Fibroblast of mammary gland (primary cell): ENCODE measurements at regions not wholly inside any gene's neighbourhood (a gene's known extent, or its start where the extent isn't known, plus 50 kb on each side); places are given as distances from the start of the nearest gene placed in this dataset.

Source experiments
- DNase-seq: peaks from one replicate; pipeline ENCODE4 v3.0.0-alpha.2; 2010; ENCODE audit warnings: low read depth
- H3K4me3 ChIP-seq: 2 replicates; pipeline ENCODE4 v1.5.1; 2011; ENCODE audit warnings: low read depth, mild to moderate bottlenecking, low read length, moderate library complexity; ENCODE audit not compliant: control insufficient read depth
- TF ChIP-seq, protein P1 (sequence below): conservative IDR thresholded peaks from 2 replicates; pipeline ENCODE4 v1.5.1; 2011; ENCODE audit warnings: low read depth, low read length, inconsistent platforms; ENCODE audit not compliant: control insufficient read depth, insufficient read depth

DNA sequence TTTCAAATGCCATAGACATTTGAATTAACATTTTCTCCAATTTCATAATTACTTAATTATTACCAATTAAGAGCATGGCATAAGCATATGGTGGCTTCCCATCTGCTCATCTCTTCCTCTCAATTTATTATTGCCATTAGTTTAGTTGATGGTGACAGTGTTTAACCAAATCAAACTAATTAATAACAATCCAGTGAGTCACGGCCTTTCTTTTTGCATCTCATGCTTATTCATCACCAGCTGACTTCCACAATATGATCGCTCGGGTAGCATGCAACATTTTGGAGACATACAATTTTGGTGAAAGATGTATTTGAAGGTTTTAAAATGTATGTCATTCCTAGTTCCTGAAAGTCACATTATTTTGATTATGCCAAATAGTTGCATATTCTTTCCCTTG is 172.8 kb upstream of the TACR3 start:
- TF ChIP-seq, protein P1, sequence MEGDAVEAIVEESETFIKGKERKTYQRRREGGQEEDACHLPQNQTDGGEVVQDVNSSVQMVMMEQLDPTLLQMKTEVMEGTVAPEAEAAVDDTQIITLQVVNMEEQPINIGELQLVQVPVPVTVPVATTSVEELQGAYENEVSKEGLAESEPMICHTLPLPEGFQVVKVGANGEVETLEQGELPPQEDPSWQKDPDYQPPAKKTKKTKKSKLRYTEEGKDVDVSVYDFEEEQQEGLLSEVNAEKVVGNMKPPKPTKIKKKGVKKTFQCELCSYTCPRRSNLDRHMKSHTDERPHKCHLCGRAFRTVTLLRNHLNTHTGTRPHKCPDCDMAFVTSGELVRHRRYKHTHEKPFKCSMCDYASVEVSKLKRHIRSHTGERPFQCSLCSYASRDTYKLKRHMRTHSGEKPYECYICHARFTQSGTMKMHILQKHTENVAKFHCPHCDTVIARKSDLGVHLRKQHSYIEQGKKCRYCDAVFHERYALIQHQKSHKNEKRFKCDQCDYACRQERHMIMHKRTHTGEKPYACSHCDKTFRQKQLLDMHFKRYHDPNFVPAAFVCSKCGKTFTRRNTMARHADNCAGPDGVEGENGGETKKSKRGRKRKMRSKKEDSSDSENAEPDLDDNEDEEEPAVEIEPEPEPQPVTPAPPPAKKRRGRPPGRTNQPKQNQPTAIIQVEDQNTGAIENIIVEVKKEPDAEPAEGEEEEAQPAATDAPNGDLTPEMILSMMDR: no peak
- no peak overlapping the region for H3K4me3 ChIP-seq
- peak; percentile 72 for DNase-seq

DNA sequence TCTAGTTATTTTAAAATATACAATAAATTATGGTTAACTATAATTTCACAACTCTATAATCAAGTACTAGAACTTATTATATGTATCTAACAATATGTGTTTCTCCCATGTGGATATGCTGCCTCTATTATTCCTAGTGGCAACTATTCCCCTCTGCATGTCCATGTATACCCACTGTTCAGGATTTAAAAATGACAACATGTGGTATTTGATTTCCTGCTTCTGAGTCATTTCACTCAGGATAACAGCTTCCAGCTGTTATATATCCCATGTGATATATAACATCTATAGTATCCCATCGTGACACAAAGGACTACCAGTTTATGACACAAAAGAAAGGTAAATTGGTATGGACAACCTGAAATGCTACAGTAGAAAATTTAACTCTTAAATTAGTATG is 167.4 kb upstream of the TACR3 start:
- no peak overlapping the region for H3K4me3 ChIP-seq
- DNase-seq: peak; percentile 75
- TF ChIP-seq, protein P1: peak; percentile 31

DNA sequence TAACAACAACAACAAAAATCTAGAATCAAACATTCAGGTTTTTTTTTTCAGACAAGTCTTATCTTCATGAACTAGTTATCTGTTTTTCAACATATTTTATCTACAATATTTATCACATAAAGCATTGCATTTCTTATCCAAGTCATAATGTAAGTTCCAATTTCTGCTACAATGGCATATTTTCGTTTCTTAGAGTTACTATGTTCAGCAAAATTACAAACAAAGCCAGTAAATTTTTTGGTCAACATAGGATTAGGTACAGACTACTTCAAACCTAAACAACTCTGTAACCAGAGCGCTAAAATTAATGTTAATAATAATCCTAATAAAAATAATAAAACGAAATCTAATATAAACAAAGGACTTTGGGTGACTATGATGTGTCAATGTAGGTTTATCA is 165.4 kb upstream of the TACR3 start:
- no peak overlapping the region for H3K4me3 ChIP-seq
- DNase-seq: no peak
- TF ChIP-seq, protein P1: no peak

DNA sequence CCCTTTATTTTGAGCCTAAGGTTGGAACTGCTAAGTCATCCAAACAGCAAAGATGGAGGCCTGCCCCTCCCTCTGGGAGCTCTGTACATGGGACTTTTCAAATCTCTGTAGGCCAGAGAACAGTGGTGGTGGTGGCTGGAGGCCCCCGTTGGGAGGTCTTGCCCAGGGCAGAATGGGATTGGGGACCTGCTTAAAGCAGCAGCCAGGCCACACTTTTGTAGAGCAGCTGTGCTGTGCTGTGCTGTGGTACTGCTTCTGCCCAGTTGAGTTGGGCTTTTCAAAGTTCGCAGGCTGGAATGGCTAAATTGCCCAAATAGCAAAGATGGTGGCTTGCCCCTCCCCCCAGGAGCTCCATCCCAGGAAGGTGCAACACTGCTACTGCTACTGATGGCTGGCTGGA is 147.5 kb upstream of the TACR3 start:
- TF ChIP-seq, protein P1: no peak
- H3K4me3 ChIP-seq: no peak overlapping the region
- no peak for DNase-seq

DNA sequence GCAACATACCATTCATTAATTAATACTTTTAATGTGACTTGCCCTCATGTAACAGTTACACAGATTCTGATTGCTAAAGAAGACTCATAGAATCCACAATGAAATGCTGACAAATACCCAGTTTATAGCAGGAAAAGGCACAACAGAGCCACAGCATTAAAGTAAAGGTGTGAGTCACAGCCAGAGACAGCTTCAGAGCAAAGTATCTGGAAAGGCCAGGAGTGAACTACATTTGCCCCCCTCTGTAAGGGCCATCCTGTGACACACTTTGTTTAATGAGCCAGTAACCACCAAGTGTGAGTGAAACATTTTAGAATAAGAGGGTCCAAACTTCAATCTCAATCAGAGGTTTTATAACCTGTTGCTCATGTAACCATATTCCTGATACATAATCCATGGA is 133.8 kb upstream of the TACR3 start:
- TF ChIP-seq, protein P1: no peak
- H3K4me3 ChIP-seq: no peak overlapping the region
- DNase-seq: no peak

DNA sequence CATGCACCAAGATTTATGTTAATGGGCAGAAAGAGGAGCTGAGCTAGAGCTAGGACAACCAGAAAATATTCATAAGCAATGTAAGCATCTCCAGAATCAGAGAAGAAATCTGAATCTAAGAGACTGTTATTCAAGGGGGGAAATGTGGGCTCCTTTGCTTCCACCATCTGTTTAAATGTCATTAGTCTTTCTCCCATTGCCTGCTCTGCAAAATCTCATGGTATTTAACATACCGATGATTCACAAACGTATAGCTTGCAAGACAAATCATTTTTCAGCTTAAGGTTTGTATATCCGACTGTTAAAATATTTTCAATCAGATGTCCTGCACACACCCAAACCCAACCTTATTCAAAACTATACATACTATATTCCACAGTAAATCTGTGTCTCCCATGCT is 133.4 kb upstream of the TACR3 start:
- no peak for DNase-seq
- TF ChIP-seq, protein P1: no peak
- no peak overlapping the region for H3K4me3 ChIP-seq

DNA sequence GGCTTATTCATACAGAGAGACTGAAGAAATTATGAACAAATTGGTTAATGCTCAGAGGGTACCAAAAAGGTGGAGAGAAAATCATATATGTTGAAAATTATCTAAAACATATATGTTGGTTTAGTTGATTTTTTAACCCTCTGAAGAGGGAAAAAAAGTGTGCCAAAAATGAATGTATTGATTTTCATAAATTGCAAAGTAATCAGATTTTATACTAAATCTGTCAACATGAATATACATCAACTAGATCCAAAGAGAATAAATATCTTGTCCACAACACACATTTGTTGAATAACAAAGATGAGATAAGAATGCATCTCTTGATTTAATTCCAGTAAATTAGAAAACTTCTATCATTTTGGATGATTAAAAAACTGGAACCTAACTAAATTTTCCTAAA is 125.3 kb upstream of the TACR3 start:
- TF ChIP-seq, protein P1: no peak
- no peak for DNase-seq
- no peak overlapping the region for H3K4me3 ChIP-seq
